IMR-90 (cell line): ENCODE measurements at regions not wholly inside any gene's neighbourhood (a gene's known extent, or its start where the extent isn't known, plus 50 kb on each side); places are given as distances from the start of the nearest gene placed in this dataset.

ENCODE experiments used
- ATAC-seq: fragments of 200-7000 bp; cut with Tn5 transposase; 2 replicates; pipeline ENCODE4 v1.9.1; 2020; ENCODE audit warnings: low read depth, mild to moderate bottlenecking, moderate library complexity
- BruUV-seq: library from RNA; stranded (reverse); fragments of 400-500 nt; replicated peaks from 2 replicates; lab custom pipeline; 2021; lab: Mats Ljungman, UMichigan
- CTCF ChIA-PET: fragments of 300-600 bp; formaldehyde crosslinking; extraction: SDS; loops from one replicate; lab custom pipeline; 2021; ENCODE audit warnings: antibody characterized with exemption; lab: Yijun Ruan, JAX
- POLR2A ChIA-PET: fragments of 300-600 bp; sonication (Branson Sonifier 250); formaldehyde crosslinking; loops from one replicate; lab custom pipeline; 2022; ENCODE audit warnings: antibody characterized with exemption; ENCODE audit not compliant: unreplicated experiment; lab: Charles Lee
- DNase-seq: peaks from one replicate; pipeline ENCODE4 v3.0.0; 2013
- H2AFZ ChIP-seq: replicated peaks from 2 replicates; pipeline ENCODE3; 2013; ENCODE audit warnings: low read length, mild to moderate bottlenecking; ENCODE audit not compliant: poor library complexity
- H2AK5ac ChIP-seq: 2 replicates; pipeline ENCODE4 v1.6.1; 2013; ENCODE audit warnings: low read depth, low read length, inconsistent platforms
- H2AK9ac ChIP-seq: replicated peaks from 2 replicates; pipeline ENCODE3; 2013; ENCODE audit warnings: mild to moderate bottlenecking, low read depth, low read length, moderate library complexity; ENCODE audit not compliant: poor library complexity
- H2BK120ac ChIP-seq: 2 replicates; pipeline ENCODE4 v1.6.1; 2013; ENCODE audit warnings: low read depth, low read length, inconsistent platforms
- H2BK15ac ChIP-seq: 3 replicates; pipeline ENCODE4 v1.6.1; 2013; ENCODE audit warnings: low read depth, low read length, inconsistent platforms
- H2BK20ac ChIP-seq: 2 replicates; pipeline ENCODE4 v1.6.1; 2013; ENCODE audit warnings: low read depth, mild to moderate bottlenecking, inconsistent platforms, low read length, moderate library complexity
- H2BK5ac ChIP-seq: 2 replicates; pipeline ENCODE4 v1.6.1; 2013; ENCODE audit warnings: mild to moderate bottlenecking, low read depth, low read length, inconsistent platforms; ENCODE audit not compliant: poor library complexity, severe bottlenecking
- H3K14ac ChIP-seq: replicated peaks from 2 replicates; pipeline ENCODE4 v1.6.1; 2013; ENCODE audit warnings: low read depth, low read length, inconsistent platforms
- H3K18ac ChIP-seq: 2 replicates; pipeline ENCODE4 v1.6.1; 2013; ENCODE audit warnings: low read depth, low read length, control low read depth
- H3K23ac ChIP-seq: 2 replicates; pipeline ENCODE4 v1.6.1; 2013; ENCODE audit warnings: low read depth, low read length, inconsistent platforms
- H3K27ac ChIP-seq: 2 replicates; pipeline ENCODE4 v1.5.1; 2013; ENCODE audit warnings: mild to moderate bottlenecking, control low read depth, low read length; ENCODE audit not compliant: insufficient read depth
- H3K27me3 ChIP-seq: 2 replicates; pipeline ENCODE4 v1.6.1; 2013; ENCODE audit warnings: low read length; ENCODE audit not compliant: control insufficient read depth, insufficient read depth
- H3K36me3 ChIP-seq: 2 replicates; pipeline ENCODE4 v1.6.1; 2013; ENCODE audit warnings: low read length, mixed read lengths; ENCODE audit not compliant: control insufficient read depth, insufficient read depth
- H3K4ac ChIP-seq: 2 replicates; pipeline ENCODE4 v1.6.1; 2013; ENCODE audit warnings: low read depth, low read length, inconsistent platforms
- H3K4me1 ChIP-seq: 2 replicates; pipeline ENCODE4 v1.6.1; 2013; ENCODE audit warnings: low read length, mixed read lengths; ENCODE audit not compliant: control insufficient read depth, insufficient read depth
- H3K4me2 ChIP-seq: 2 replicates; pipeline ENCODE4 v1.6.1; 2013; ENCODE audit warnings: low read depth, mild to moderate bottlenecking, control low read depth, low read length, moderate library complexity
- H3K4me3 ChIP-seq: 2 replicates; pipeline ENCODE4 v1.5.1; 2013; ENCODE audit warnings: low read depth, mild to moderate bottlenecking, control low read depth, low read length, moderate library complexity; ENCODE audit not compliant: insufficient read depth
- H3K56ac ChIP-seq: 2 replicates; pipeline ENCODE4 v1.6.1; 2013; ENCODE audit warnings: low read length, inconsistent platforms; ENCODE audit not compliant: insufficient read depth; ENCODE audit errors: extremely low read depth
- H3K79me1 ChIP-seq, 2 experiments: 2 replicates each; pipeline ENCODE4 v1.6.1; 2013; ENCODE audit warnings: low read length in 2 of 2, inconsistent platforms in 1 of 2, low read depth in 1 of 2
- H3K9ac ChIP-seq: 2 replicates; pipeline ENCODE4 v1.6.1; 2013; ENCODE audit warnings: low read depth, low read length, control low read depth
- H3K9me1 ChIP-seq: 2 replicates; pipeline ENCODE4 v1.6.1; 2013; ENCODE audit warnings: low read length, inconsistent platforms; ENCODE audit not compliant: insufficient read depth
- H3K9me3 ChIP-seq: 2 replicates; pipeline ENCODE4 v1.6.1; 2013; ENCODE audit warnings: low read length; ENCODE audit not compliant: control insufficient read depth, insufficient read depth
- H4K20me1 ChIP-seq: 2 replicates; pipeline ENCODE4 v1.6.1; 2013; ENCODE audit warnings: low read length, inconsistent platforms; ENCODE audit not compliant: insufficient read depth
- H4K5ac ChIP-seq: 2 replicates; pipeline ENCODE4 v1.6.1; 2013; ENCODE audit warnings: mild to moderate bottlenecking, low read depth, low read length, control low read depth
- H4K8ac ChIP-seq, 2 experiments: 2 replicates each; pipeline ENCODE4 v1.6.1; 2013; ENCODE audit warnings: low read depth in 2 of 2, low read length in 2 of 2, control low read depth in 1 of 2, inconsistent platforms in 1 of 2
- H4K91ac ChIP-seq: 2 replicates; pipeline ENCODE4 v1.6.1; 2013; ENCODE audit warnings: low read depth, low read length, inconsistent platforms; ENCODE audit not compliant: insufficient read depth
- BHLHE40 ChIP-seq: fragments of 150-350 bp; IDR thresholded peaks from 2 replicates; pipeline ENCODE4 v1.6.1; 2016; ENCODE audit warnings: mild to moderate bottlenecking, low read depth, low read length
- CEBPB ChIP-seq: IDR thresholded peaks from 2 replicates; pipeline ENCODE4 v1.6.1; 2012; ENCODE audit warnings: low read depth, low read length, improper control_type of control experiment
- MXI1 ChIP-seq: IDR thresholded peaks from 2 replicates; pipeline ENCODE4 v1.6.1; 2012; ENCODE audit warnings: low read depth, mild to moderate bottlenecking, low read length, moderate library complexity, borderline replicate concordance
- RAD21 ChIP-seq: IDR thresholded peaks from 2 replicates; pipeline ENCODE4 v1.6.1; 2012; ENCODE audit warnings: low read length, improper control_type of control experiment
- RFX5 ChIP-seq: IDR thresholded peaks from 2 replicates; pipeline ENCODE4 v1.8.0; 2012; ENCODE audit warnings: low read depth, mild to moderate bottlenecking, low read length, moderate library complexity
- WGBS, 2 experiments: methylation state at CpG; one replicate each; pipeline versions ENCODE4 v1.1.5 to v1.1.7; 2013; ENCODE audit warnings: missing lambda C conversion rate in 2 of 2; ENCODE audit not compliant: insufficient read length in 1 of 2; ENCODE audit errors: extremely low coverage in 2 of 2; 5-methylcytosine and 5-hydroxymethylcytosine counted together
- dilution Hi-C: fragments of 300-500 bp; cut with HindIII; formaldehyde crosslinking; loops from one replicate; pipeline ENCODE4 v1.14.3; 2018; ENCODE audit warnings: low sequenced_read_pairs; ENCODE audit not compliant: unreplicated experiment
- in situ Hi-C: fragments of 300-500 bp; cut with MboI; formaldehyde crosslinking; loops from 3 replicates; pipeline ENCODE4 v1.14.3; 2019; ENCODE audit warnings: low sequenced_read_pairs, inconsistent platforms, mixed read lengths
- intact Hi-C: fragments of 100-400 bp; cut with micrococcal nuclease; formaldehyde crosslinking; loops from 2 replicates; pipeline ENCODE4 v1.10.0; 2022

GRCh38 chr15:59904450-59905135 is 99.5 kb upstream of the FOXB1 start:
- intact Hi-C loops (no loop called here), in situ Hi-C loops (no loop called here), dilution Hi-C loops (no loop called here)
- Histone ChIP-seq H2BK120ac (no peak overlapping the region), H2BK15ac (no peak overlapping the region), H3K4ac (no peak overlapping the region), H3K9ac (no peak overlapping the region), H2AK5ac (no peak overlapping the region), H3K27ac (no peak overlapping the region), H2AK9ac (no peak overlapping the region), H4K20me1 (no peaks in the 10 kb centered on the region), H3K9me3 (no peaks in the 10 kb centered on the region), H2BK5ac (no peak overlapping the region), H3K14ac (no peak overlapping the region), H4K91ac (no peak overlapping the region), H2AFZ (no peak overlapping the region), H3K9me1 (no peaks in the 10 kb centered on the region), H3K56ac (no peak overlapping the region), H4K5ac (no peak overlapping the region), H3K4me1 (no peaks in the 10 kb centered on the region), H3K18ac (no peak overlapping the region), H4K8ac (no peak overlapping the region), H2BK20ac (no peak overlapping the region), H3K4me2 (no peak overlapping the region), H3K23ac (no peak overlapping the region), H3K79me1 (no peaks in the 10 kb centered on the region), H3K27me3 (no peaks in the 10 kb centered on the region), H3K36me3 (no peaks in the 10 kb centered on the region), H3K4me3 (no peak overlapping the region)
- no peak for DNase-seq
- no TSS peak for BruUV-seq
- no peak for ATAC-seq
- TF ChIP-seq RFX5 (no peak), BHLHE40 (no peak), CEBPB (no peak), RAD21 (no peak), MXI1 (no peak)
- 11% methylated on average over 3 of the region's 17 CpGs; no CpG with 5 or more reads in 1 of the 2 experiments for WGBS, 2 experiments
- ChIA-PET POLR2A (no interaction called here), CTCF (no interaction called here)
